Retinal pigment epithelial cell (primary cell): ENCODE measurements at regions not wholly inside any gene's neighbourhood (a gene's known extent, or its start where the extent isn't known, plus 50 kb on each side); places are given as distances from the start of the nearest gene placed in this dataset.

ENCODE experiments used
- DNase-seq: peaks from one replicate; pipeline ENCODE4 v3.0.0-alpha.2; 2010; ENCODE audit warnings: low read depth
- H3K4me3 ChIP-seq: 2 replicates; pipeline ENCODE4 v1.5.1; 2011; ENCODE audit warnings: mild to moderate bottlenecking, low read length, control low read depth, moderate library complexity
- CTCF ChIP-seq: conservative IDR thresholded peaks from 2 replicates; pipeline ENCODE4 v1.5.1; 2011; ENCODE audit warnings: low read depth, low read length, control low read depth, inconsistent platforms

GRCh38 chr1:56222914-56223540, 356.3 kb downstream of the PLPP3 start:
- H3K4me3 ChIP-seq = no peak overlapping the region
- no peak for DNase-seq
- TF ChIP-seq CTCF = no peak

GRCh38 chr1:56220021-56220420, 359.3 kb downstream of the PLPP3 start:
- DNase-seq = no peak
- no peak for TF ChIP-seq CTCF
- H3K4me3 ChIP-seq = no peak overlapping the region

GRCh38 chr1:56218023-56218422, 361.3 kb downstream of the PLPP3 start:
- no peak for TF ChIP-seq CTCF
- no peak for DNase-seq
- no peak overlapping the region for H3K4me3 ChIP-seq

- no peak for DNase-seq
- TF ChIP-seq CTCF = no peak
- H3K4me3 ChIP-seq = no peak overlapping the region
Observed at GRCh38 chr1:56216218-56216617, 363.1 kb downstream of the PLPP3 start.

GRCh38 chr1:56215771-56216170, 363.6 kb downstream of the PLPP3 start:
- no peak for TF ChIP-seq CTCF
- H3K4me3 ChIP-seq = no peak overlapping the region
- no peak for DNase-seq

- no peak overlapping the region for H3K4me3 ChIP-seq
- TF ChIP-seq CTCF = no peak
- no peak for DNase-seq
Observed at GRCh38 chr1:56215086-56215485, 364.3 kb downstream of the PLPP3 start.

- no peak overlapping the region for H3K4me3 ChIP-seq
- DNase-seq = no peak
- TF ChIP-seq CTCF = no peak
Observed at GRCh38 chr1:56213068-56213467, 366.3 kb downstream of the PLPP3 start.
